Keratinocyte (primary cell): ENCODE measurements at regions not wholly inside any gene's neighbourhood (a gene's known extent, or its start where the extent isn't known, plus 50 kb on each side); places are given as distances from the start of the nearest gene placed in this dataset.
"Not testable (repeated sequence)": the region's sequence is repeated elsewhere in the genome, so short reads cannot be mapped to it uniquely, and the experiment has no call there.

Experiments
- DNase-seq: peaks from one replicate; pipeline ENCODE4 v3.0.0-alpha.2; 2011; ENCODE audit warnings: low read depth, missing footprints, low spot score
- FAIRE-seq: peaks from 2 replicates; lab custom pipeline; 2011; peaks lifted over from hg19 to GRCh38; lab: Jason Lieb, UNC
- H2AFZ ChIP-seq: 2 replicates; pipeline ENCODE4 v1.6.0; 2012; ENCODE audit warnings: low read length, control low read depth, inconsistent platforms; ENCODE audit not compliant: control insufficient read depth
- H3K27ac ChIP-seq: 2 replicates; pipeline ENCODE4 v1.5.1; 2011; ENCODE audit warnings: low read length; ENCODE audit not compliant: control insufficient read depth, insufficient read depth
- H3K27me3 ChIP-seq: 3 replicates; pipeline ENCODE4 v1.6.0; 2011; ENCODE audit warnings: low read length; ENCODE audit not compliant: control insufficient read depth, insufficient read depth; ENCODE audit errors: extremely low read depth
- H3K36me3 ChIP-seq, 2 experiments: 2 replicates in 1 of 2; 3 replicates in 1 of 2; pipeline ENCODE4 v1.5.1; 2011; ENCODE audit warnings: low read length in 2 of 2, mild to moderate bottlenecking in 1 of 2; ENCODE audit not compliant: control insufficient read depth in 2 of 2, insufficient read depth in 2 of 2; ENCODE audit errors: extremely low read depth in 1 of 2
- H3K4me1 ChIP-seq: 3 replicates; pipeline ENCODE4 v1.5.1; 2011; ENCODE audit warnings: low read length; ENCODE audit not compliant: control insufficient read depth, insufficient read depth; ENCODE audit errors: extremely low read depth
- H3K4me2 ChIP-seq: 3 replicates; pipeline ENCODE4 v1.6.0; 2011; ENCODE audit warnings: low read depth, low read length; ENCODE audit not compliant: control insufficient read depth, insufficient read depth; ENCODE audit errors: extremely low read depth
- H3K4me3 ChIP-seq, 3 experiments: fragments of 200-600 bp in 1 of 3; sonication (generic) in 1 of 3; 2 replicates in 2 of 3; 3 replicates in 1 of 3; pipeline ENCODE4 v1.5.1; 2011 to 2016; ENCODE audit warnings: low read length in 3 of 3, mild to moderate bottlenecking in 3 of 3, control low read depth in 2 of 3, inconsistent platforms in 1 of 3, low read depth in 1 of 3, mixed read lengths in 1 of 3, mixed run types in 1 of 3, moderate library complexity in 1 of 3; ENCODE audit not compliant: control insufficient read depth in 2 of 3, insufficient read depth in 2 of 3; ENCODE audit errors: extremely low read depth in 1 of 3
- H3K79me2 ChIP-seq: 2 replicates; pipeline ENCODE4 v1.6.0; 2012; ENCODE audit warnings: low read length; ENCODE audit not compliant: control insufficient read depth, insufficient read depth
- H3K9ac ChIP-seq: 3 replicates; pipeline ENCODE4 v1.6.0; 2011; ENCODE audit warnings: low read length; ENCODE audit not compliant: control insufficient read depth, insufficient read depth; ENCODE audit errors: extremely low read depth
- H3K9me1 ChIP-seq: 3 replicates; pipeline ENCODE4 v1.6.0; 2011; ENCODE audit warnings: low read length; ENCODE audit not compliant: control insufficient read depth, insufficient read depth; ENCODE audit errors: extremely low read depth
- H3K9me3 ChIP-seq: 2 replicates; pipeline ENCODE4 v1.5.1; 2012; ENCODE audit warnings: low read depth, low read length; ENCODE audit not compliant: control insufficient read depth
- H4K20me1 ChIP-seq: 3 replicates; pipeline ENCODE4 v1.6.0; 2011; ENCODE audit warnings: low read length; ENCODE audit not compliant: control insufficient read depth, insufficient read depth; ENCODE audit errors: extremely low read depth
- dilution Hi-C: fragments of 300-500 bp; cut with MboI; formaldehyde crosslinking; loops from one replicate; pipeline ENCODE4 v1.7.0; 2020; ENCODE audit warnings: low sequenced_read_pairs; ENCODE audit not compliant: extremely low pct_ligation_motif_present

- H3K36me3 ChIP-seq, FAIRE-seq, H3K27ac ChIP-seq, H3K4me2 ChIP-seq, H3K9ac ChIP-seq, DNase-seq, H3K9me1 ChIP-seq, H3K4me3 ChIP-seq, H3K27me3 ChIP-seq, H3K4me1 ChIP-seq, H2AFZ ChIP-seq, dilution Hi-C loops, H3K79me2 ChIP-seq, H4K20me1 ChIP-seq: not testable (repeated sequence)
- peaks cover 10% of the 10 kb centered on the region for H3K9me3 ChIP-seq
Observed at GRCh38 chr6:57808581-57808980, 491.2 kb downstream of the PRIM2 start.

DNA sequence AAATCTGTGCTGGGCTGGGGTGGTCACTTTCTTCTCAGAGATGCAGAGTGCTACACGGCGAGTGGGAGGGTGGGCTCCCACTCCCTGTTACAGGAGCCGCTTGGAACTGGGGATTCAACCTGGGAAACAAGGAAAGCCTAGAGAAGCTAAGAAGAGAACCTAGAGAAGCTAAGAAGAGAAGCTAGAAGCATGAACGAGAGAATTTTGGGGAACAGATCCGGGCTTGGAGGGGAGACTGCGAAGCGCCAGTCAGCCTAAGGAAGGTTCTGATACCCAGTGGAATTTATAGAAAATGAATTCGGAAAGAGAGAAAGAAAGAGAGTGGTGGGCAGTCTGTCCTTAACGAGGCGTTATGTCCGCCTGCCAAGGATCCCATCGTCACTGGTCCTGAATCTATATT lies 492.0 kb downstream of the PRIM2 start:
- H3K79me2 ChIP-seq, H3K4me2 ChIP-seq, dilution Hi-C loops, H3K36me3 ChIP-seq, H3K9me3 ChIP-seq, H3K9me1 ChIP-seq, FAIRE-seq, H3K27me3 ChIP-seq, H2AFZ ChIP-seq, H3K4me3 ChIP-seq, H3K4me1 ChIP-seq, H4K20me1 ChIP-seq, H3K9ac ChIP-seq, DNase-seq, H3K27ac ChIP-seq: not testable (repeated sequence)

DNA sequence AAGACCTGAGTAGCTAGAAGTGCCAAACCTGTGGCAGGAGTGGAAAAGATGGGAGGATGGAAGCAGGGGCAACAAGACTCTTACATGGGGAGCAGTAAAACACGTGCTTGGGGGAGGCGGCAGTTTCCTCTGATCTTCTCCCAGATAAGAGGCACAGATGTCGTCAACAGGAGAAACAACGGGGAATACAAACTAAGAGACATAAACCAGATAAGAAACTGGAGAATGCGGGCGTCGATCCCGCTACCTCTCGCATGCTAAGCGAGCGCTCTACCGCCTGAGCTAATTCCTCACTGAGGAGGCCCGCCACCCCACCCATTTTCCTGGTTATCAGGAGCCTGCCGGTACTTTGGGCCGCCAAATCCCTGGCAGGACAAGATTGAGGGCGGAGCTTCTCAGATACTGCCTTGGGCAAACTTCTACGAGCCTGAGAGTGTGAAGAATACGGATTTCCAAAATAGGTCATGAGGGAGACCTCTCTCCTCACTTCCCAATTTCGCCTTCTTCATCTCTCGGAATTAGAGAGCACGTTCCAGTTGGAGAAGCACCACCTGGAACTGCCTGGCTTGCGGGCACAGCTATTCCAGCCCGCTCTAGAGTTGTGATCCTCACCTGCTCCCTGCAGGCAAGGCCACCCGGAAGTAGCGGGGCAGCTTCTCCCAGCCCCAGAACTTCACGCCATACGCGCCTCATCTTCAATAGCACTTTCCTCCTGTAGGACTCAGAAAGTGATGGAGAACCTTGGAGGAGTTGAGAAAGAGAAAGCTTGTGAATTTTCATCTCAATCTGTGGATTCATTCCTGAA lies 496.0 kb downstream of the PRIM2 start:
- H4K20me1 ChIP-seq, H3K4me1 ChIP-seq, FAIRE-seq, H3K79me2 ChIP-seq, H3K36me3 ChIP-seq, H3K27ac ChIP-seq, DNase-seq, dilution Hi-C loops, H3K27me3 ChIP-seq, H3K9me3 ChIP-seq, H3K9ac ChIP-seq, H3K9me1 ChIP-seq: not testable (repeated sequence)
- Histone ChIP-seq H2AFZ (peak overlapping the region; percentile 61), H3K4me3 (peak overlapping the region; percentile 40 to 51 (median 51)), H3K4me2 (peak overlapping the region; percentile 48)

- not testable (repeated sequence) for DNase-seq
Observed at GRCh38 chr6:57815826-57816225, 498.4 kb downstream of the PRIM2 start.

GRCh38 chr6:57821325-57821724 lies 503.9 kb downstream of the PRIM2 start:
- dilution Hi-C loops, FAIRE-seq, H3K4me1 ChIP-seq, H3K36me3 ChIP-seq, H3K9me1 ChIP-seq, H3K79me2 ChIP-seq, H3K27me3 ChIP-seq, H3K4me2 ChIP-seq, H3K9ac ChIP-seq, H4K20me1 ChIP-seq, H3K9me3 ChIP-seq, DNase-seq, H3K27ac ChIP-seq, H2AFZ ChIP-seq, H3K4me3 ChIP-seq: not testable (repeated sequence)

More at GRCh38 chr6:57815826-57816225, 498.4 kb downstream of the PRIM2 start:
- H3K9me1 ChIP-seq, H3K4me1 ChIP-seq, H4K20me1 ChIP-seq, H3K79me2 ChIP-seq, H3K27me3 ChIP-seq, dilution Hi-C loops, FAIRE-seq, H3K9me3 ChIP-seq, H2AFZ ChIP-seq, H3K27ac ChIP-seq, H3K36me3 ChIP-seq, H3K9ac ChIP-seq, H3K4me3 ChIP-seq, H3K4me2 ChIP-seq: not testable (repeated sequence)
